HEK293T (cell line): ENCODE measurements at regions not wholly inside any gene's neighbourhood (a gene's known extent, or its start where the extent isn't known, plus 50 kb on each side); places are given as distances from the start of the nearest gene placed in this dataset.

Experiments used
- CTCF ChIA-PET: fragments of 350-600 bp; formaldehyde crosslinking; extraction: SDS; loops from one replicate; lab custom pipeline; 2021; ENCODE audit warnings: antibody characterized with exemption, inconsistent platforms; lab: Yijun Ruan, JAX
- POLR2A ChIA-PET: fragments of 350-600 bp; formaldehyde crosslinking; extraction: SDS; loops from one replicate; lab custom pipeline; 2020; ENCODE audit warnings: antibody characterized with exemption, inconsistent platforms; lab: Yijun Ruan, JAX
- DNase-seq: peaks from one replicate; pipeline ENCODE4 v3.0.0; 2012; ENCODE audit warnings: mixed read lengths; ENCODE audit errors: extremely low spot score
- ARNT ChIP-seq: fragments of 450-650 bp; IDR thresholded peaks from 2 replicates; pipeline ENCODE4 v1.6.1; 2017; ENCODE audit warnings: mild to moderate bottlenecking
- BHLHE40 ChIP-seq: fragments of 450-650 bp; IDR thresholded peaks from 2 replicates; pipeline ENCODE4 v1.6.1; 2016; ENCODE audit warnings: mild to moderate bottlenecking, moderate library complexity, borderline replicate concordance
- CTBP1 ChIP-seq: fragments of 450-650 bp; IDR thresholded peaks from 2 replicates; pipeline ENCODE4 v1.6.1; 2016; ENCODE audit warnings: borderline replicate concordance
- ELF4 ChIP-seq: fragments of 450-650 bp; IDR thresholded peaks from 2 replicates; pipeline ENCODE4 v1.6.1; 2017; ENCODE audit warnings: antibody characterized with exemption
- FOXA1 ChIP-seq: fragments of 450-650 bp; IDR thresholded peaks from 2 replicates; pipeline ENCODE4 v1.6.1; 2016; ENCODE audit warnings: mild to moderate bottlenecking
- FOXK2 ChIP-seq: fragments of 450-650 bp; IDR thresholded peaks from 2 replicates; pipeline ENCODE4 v1.6.1; 2016; ENCODE audit warnings: mild to moderate bottlenecking
- FOXM1 ChIP-seq: fragments of 450-650 bp; IDR thresholded peaks from 2 replicates; pipeline ENCODE4 v1.6.1; 2017; ENCODE audit warnings: mild to moderate bottlenecking, borderline replicate concordance
- HDGF ChIP-seq: fragments of 450-650 bp; IDR thresholded peaks from 2 replicates; pipeline ENCODE4 v1.6.1; 2017; ENCODE audit warnings: antibody characterized with exemption, borderline replicate concordance
- L3MBTL2 ChIP-seq: fragments of 450-650 bp; conservative IDR thresholded peaks from 2 replicates; pipeline ENCODE4 v1.6.1; 2016; ENCODE audit warnings: mild to moderate bottlenecking
- LEF1 ChIP-seq: fragments of 450-650 bp; IDR thresholded peaks from 2 replicates; pipeline ENCODE4 v1.6.1; 2017; ENCODE audit warnings: mild to moderate bottlenecking, borderline replicate concordance
- NFRKB ChIP-seq: fragments of 450-650 bp; IDR thresholded peaks from 2 replicates; pipeline ENCODE4 v1.6.1; 2016; ENCODE audit warnings: mild to moderate bottlenecking, moderate library complexity
- PKNOX1 ChIP-seq: fragments of 450-650 bp; IDR thresholded peaks from 2 replicates; pipeline ENCODE4 v1.6.1; 2016
- SP1 ChIP-seq: fragments of 450-650 bp; IDR thresholded peaks from 2 replicates; pipeline ENCODE4 v1.6.1; 2017
- SUZ12 ChIP-seq: fragments of 450-650 bp; IDR thresholded peaks from 2 replicates; pipeline ENCODE4 v1.6.1; 2016; ENCODE audit warnings: mild to moderate bottlenecking
- TARDBP ChIP-seq: fragments of 450-650 bp; IDR thresholded peaks from 2 replicates; pipeline ENCODE4 v1.6.1; 2016
- ZNF384 ChIP-seq: fragments of 450-650 bp; IDR thresholded peaks from 2 replicates; pipeline ENCODE4 v1.6.1; 2016

- TF ChIP-seq NFRKB (no peak), LEF1 (no peak)
- ChIA-PET POLR2A (no interaction called here), CTCF (interaction anchor here (0.6 kb wide), 1 partner anchor 1772 kb away, joined by 4 read pairs; no protein-coding TSS in a partner anchor)
- no peak for DNase-seq
Measured at GRCh38 chr12:116403546-116403945, 126.1 kb upstream of the MED13L start.

DNA sequence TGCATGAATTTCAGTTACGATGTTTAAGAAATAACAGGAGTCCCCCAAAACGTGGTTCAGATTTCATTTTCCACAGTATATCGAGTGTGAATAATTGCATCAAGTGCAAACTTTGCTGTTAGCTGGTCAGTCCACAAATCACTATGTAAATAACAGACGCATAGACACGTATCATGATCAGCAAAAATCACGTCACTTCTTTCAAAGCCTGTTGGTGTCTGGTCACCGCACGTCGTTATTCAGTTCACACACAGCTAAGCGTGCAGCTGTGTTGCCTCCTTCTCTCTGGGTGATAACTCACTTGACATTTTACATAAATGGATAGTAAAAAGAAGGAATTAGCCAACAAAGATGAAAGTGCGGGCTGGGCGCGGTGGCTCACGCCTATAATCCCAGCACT lies 126.8 kb upstream of the MED13L start:
- no peak for TF ChIP-seq FOXA1
- TF ChIP-seq FOXM1 = no peak
- TF ChIP-seq BHLHE40 = no peak
- TF ChIP-seq ARNT = no peak
- no peak for TF ChIP-seq LEF1
- TF ChIP-seq SP1 = no peak
- no peak for TF ChIP-seq NFRKB
- TF ChIP-seq L3MBTL2 = no peak
- no peak for TF ChIP-seq ZNF384
- TF ChIP-seq SUZ12 = no peak
- no peak for TF ChIP-seq PKNOX1
- no peak for TF ChIP-seq ELF4
- no peak for TF ChIP-seq CTBP1
- TF ChIP-seq TARDBP = no peak
- TF ChIP-seq HDGF = no peak
- no peak for TF ChIP-seq FOXK2
- ChIA-PET POLR2A (no interaction called here), CTCF (no interaction called here)
- DNase-seq = no peak

DNA sequence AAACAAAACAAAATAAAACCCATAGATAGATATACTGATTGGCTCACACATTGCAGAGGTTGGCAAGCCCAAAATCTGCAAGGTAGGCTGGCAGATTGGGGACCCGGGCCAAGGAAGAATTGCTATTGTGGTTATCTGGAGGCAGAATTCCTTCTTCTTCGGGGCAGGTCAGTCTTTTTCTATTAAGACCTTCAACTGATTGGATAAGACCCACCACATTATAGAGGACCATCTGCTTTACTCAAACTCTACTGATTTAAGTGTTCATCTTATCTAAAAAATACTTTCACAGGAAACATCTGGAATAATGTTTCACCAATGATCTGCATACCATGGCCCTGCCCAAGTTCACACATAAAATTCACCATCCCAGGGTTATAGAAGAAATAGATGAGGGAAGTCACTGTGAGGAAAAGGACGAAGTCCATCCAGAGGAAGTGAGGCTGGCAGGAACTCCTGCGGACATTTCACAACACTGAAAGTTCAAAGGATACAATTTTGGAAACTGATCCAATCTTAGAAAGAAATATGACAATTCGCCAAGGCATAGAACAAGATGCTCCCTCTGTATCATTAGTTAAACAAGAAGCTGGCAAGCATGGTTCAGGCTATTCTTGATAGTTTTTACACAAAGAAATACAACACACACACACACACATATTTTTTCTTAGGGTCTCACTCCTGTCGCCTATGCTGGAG lies 127.6 kb upstream of the MED13L start:
- TF ChIP-seq PKNOX1 = no peak
- TF ChIP-seq SUZ12 = no peak
- no peak for TF ChIP-seq L3MBTL2
- TF ChIP-seq ELF4 = no peak
- no peak for TF ChIP-seq LEF1
- TF ChIP-seq FOXA1 = no peak
- TF ChIP-seq TARDBP = no peak
- TF ChIP-seq FOXK2 = no peak
- TF ChIP-seq BHLHE40 = no peak
- CTCF ChIA-PET = no interaction called here
- no peak for DNase-seq
- POLR2A ChIA-PET = no interaction called here

- ChIA-PET POLR2A (interaction anchor here (1.0 to 1.1 kb wide), 3 partner anchors 27 to 131 kb away, joined by 3 to 5 read pairs (median 3); no protein-coding TSS in a partner anchor), CTCF (interaction anchor here (0.5 to 1.7 kb wide), 3 partner anchors 18 to 37 kb away, joined by 3 to 5 read pairs (median 3); no protein-coding TSS in a partner anchor)
- DNase-seq = peak; percentile 85
- TF ChIP-seq ELF4 (no peak), L3MBTL2 (no peak), CTBP1 (peak; percentile 83), PKNOX1 (peak; percentile 91)
Measured at GRCh38 chr12:116406529-116406928, 129.0 kb upstream of the MED13L start.

GRCh38 chr12:116408489-116409250 lies 131.2 kb upstream of the MED13L start:
- no peak for DNase-seq
- no peak for TF ChIP-seq ARNT
- TF ChIP-seq PKNOX1 = no peak
- no peak for TF ChIP-seq FOXM1
- no peak for TF ChIP-seq CTBP1
- TF ChIP-seq NFRKB = no peak
- no peak for TF ChIP-seq LEF1
- no peak for TF ChIP-seq L3MBTL2
- no peak for TF ChIP-seq ELF4
- no peak for TF ChIP-seq FOXK2
- no peak for TF ChIP-seq ZNF384
- TF ChIP-seq SUZ12 = no peak
- no peak for TF ChIP-seq HDGF
- TF ChIP-seq BHLHE40 = no peak
- TF ChIP-seq FOXA1 = no peak
- TF ChIP-seq TARDBP = no peak
- TF ChIP-seq SP1 = no peak
- POLR2A ChIA-PET = no interaction called here
- CTCF ChIA-PET = no interaction called here
